HG02678 (cell line): ENCODE measurements at regions not wholly inside any gene's neighbourhood (a gene's known extent, or its start where the extent isn't known, plus 50 kb on each side); places are given as distances from the start of the nearest gene placed in this dataset.

Experiments used
- ATAC-seq: cut with Tn5 transposase; IDR thresholded peaks from one replicate; pipeline ENCODE4 v1.9.1; 2021; ENCODE audit warnings: mild to moderate bottlenecking, moderate library complexity; ENCODE audit not compliant: unreplicated experiment

DNA sequence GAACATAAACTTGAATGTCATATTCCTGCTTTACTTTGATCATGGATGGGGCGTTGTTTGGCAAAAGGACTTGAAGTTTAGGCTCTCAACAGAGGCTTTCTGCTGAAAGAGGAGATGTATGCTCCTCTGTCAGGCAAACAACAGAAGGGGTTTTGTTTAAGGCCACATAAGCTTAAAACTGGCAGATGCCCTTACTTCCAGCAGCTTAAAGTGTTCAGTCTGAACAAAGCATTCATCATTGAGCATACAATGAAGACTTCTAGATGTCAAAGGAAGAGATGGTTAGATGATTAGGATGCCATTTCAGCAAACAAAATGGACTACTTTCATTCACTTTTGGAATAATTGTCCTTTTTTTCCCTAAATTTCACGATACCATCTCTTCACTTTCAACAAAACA is 484.5 kb downstream of the SLITRK6 start:
- ATAC-seq = no peak

DNA sequence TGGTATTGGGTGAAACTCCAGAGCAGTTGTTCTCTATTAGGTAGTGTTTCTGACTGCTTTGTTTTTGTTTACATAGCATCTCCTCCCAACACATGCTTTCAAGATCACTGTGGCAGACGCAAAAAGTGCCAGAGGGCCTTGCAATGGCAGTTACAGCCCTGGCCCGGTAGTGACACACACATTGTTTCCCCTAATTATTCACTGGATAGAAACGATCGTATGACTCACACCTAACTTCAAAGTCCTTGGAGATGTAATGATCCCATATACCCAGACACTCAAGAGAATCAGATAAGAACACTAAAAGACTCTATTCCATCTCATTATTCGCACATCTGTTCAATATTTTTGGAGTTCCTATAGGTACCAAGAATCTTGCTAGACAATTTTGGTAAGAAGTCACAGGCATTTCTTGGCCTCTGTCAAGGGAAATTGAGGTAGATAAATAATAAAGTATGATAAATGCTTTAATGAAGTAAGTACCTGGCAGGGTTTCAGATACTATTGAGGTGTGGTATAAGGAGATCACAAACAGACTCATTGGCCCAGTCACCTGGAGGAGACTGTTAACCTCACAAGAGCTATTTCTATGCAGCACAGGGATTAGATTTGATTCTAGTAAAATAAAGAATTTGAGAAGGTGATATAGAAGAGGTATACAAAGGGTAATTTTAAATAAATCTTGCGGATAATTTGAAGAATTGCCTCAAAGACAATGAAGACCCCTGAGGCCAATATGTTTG is 485.3 kb downstream of the SLITRK6 start:
- ATAC-seq = no peak

DNA sequence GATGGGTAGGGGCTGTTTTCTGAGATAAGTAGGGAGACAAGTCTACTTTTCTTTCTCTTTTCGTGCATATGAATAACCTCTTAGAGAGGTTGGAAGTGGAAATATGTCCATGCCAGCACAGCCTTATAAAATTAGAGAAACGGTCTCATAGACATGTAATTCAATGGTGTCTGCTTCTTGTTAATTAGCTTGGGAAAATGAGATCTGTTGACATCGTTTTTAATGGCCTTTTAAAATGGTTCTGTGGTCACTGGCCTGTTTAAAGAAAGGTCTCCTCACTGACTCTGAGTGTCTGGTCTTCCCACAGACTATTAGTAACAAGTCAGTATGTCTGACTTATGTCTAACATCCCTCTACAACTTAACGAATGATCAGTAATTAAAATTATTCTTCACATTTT is 487.1 kb downstream of the SLITRK6 start:
- ATAC-seq = no peak

DNA sequence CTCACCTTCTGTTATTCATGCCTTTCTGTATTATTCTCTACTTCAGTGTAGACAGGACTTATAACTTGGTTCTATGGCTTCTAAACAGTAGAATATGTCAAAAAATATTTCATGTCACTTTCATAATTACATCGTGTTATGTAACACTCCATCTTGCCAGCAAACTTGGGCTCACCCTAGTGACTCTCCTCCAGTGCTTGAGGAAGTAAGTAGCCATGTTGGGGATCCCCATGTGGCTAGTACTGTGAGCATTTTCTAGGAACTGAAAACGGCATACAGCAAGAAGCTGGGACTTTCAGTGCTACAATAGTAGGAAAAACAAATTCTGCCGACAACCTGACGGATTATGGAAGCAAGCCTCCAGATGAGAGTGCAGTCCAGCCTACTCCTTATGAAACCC is 495.6 kb downstream of the SLITRK6 start:
- no peak for ATAC-seq

DNA sequence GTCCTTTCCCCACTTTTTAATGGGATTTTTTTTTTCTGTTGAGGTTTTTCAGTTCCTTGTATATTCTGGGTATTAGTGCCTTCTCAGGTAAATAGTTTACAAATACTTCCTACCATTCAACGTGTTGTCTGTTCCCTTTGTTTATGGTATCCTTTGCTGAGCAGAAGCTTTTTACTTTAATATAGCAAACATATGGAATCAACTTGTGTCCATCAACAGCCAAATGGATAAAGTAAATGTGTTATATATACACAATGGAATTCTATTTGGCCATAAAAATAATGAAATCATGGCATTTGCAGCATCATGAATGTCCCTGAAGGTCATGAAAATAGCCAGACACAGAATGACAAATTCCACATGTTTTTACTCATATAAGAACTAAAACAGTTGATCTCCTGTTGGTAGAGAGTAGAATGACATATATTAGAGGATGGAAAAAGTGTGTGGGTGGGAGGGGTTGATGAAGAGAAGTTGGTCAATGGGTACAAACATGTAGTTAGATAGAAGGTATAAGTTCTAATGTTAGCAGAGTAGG is 500.8 kb downstream of the SLITRK6 start:
- no peak for ATAC-seq

DNA sequence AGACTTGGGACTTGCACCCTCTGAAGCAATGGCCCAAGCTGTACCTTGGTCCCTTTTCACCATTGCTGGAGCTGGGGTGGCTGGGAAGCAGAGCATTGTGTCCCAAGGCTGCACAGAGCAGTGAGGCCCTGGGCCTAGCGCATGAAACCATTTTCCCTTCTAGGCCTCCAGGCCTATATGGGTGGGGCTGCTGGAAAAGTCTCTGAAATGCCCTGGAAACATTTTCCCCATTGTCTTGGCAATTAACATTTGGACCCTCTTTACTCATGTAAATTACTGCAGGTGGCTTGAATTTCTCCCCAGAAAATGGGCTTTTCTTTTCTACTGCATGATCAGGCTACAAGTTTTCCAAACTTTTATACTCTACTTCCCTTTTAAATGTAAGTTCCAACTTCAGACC is 510.5 kb downstream of the SLITRK6 start:
- ATAC-seq = no peak

DNA sequence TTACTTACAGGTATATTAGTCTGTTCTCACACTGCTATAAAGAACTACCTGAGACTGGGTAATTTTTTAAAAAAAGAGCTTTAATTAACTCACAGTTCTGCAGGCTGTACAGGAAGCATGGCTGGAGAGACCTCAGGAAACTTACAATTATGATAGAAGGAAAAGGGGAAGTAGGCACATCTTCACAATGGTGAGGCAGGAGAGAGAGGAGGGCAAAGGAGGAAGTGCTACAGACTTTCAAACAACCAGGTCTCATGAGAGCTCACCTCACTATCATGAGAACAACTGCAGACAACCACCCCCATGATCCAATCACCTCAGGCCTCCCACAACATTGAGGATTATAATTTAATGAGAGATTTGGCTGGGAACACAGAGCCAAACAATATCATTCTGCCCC is 511.7 kb downstream of the SLITRK6 start:
- no peak for ATAC-seq

DNA sequence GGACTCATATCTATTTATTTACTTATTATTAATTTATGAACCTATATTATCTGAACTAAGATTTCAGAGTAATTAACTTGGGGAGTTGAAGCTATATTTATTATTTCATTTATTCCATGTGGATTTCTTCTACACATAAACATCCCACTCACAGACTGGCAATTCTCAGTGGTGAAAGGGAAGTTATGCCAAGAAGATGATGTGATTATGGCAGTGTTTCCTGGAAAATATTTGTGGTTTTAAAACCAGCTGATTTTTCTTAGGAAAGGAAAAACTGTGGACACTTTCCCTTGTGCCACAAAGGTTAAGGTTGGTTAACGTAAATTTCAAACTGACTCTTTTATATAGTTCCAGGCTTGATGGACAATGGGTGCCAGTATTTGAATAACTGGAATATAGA is 513.1 kb downstream of the SLITRK6 start:
- no peak for ATAC-seq

DNA sequence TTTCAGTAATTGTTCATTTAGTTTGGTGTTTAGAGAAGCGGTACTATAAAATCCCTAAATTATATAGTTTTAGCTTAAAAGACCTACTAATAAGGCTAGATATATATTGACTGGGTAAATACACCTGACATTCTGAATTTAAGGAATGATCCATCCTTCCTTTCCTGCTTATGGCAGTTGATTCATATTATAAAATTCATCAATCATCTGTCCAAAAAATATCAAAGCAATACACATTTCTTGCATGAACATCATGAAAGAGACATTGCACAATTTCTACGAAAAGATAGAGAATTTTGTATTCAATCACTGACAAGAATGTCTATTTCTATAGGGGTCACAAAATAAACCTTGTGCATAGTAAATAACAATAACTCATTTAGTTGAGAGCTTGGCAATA is 514.9 kb downstream of the SLITRK6 start:
- ATAC-seq = no peak

DNA sequence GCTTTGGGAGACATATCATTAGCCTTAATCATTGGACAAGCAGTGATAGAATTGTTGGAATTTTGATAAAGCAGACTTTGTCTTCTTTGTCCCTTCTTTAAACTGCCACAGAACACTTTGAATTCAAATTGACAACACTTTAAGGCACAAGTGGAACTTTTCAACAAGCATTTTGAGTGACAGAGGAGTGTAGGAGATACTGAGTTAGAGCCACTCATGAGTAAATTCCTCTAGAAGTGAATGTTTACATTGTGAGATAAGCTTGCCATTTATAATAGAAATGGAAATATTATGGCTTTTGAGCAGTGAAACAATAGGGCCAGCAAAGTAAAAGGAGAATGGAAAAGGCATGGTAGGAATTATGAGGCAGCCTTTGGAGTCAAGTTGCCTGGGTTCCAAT is 515.8 kb downstream of the SLITRK6 start:
- no peak for ATAC-seq

DNA sequence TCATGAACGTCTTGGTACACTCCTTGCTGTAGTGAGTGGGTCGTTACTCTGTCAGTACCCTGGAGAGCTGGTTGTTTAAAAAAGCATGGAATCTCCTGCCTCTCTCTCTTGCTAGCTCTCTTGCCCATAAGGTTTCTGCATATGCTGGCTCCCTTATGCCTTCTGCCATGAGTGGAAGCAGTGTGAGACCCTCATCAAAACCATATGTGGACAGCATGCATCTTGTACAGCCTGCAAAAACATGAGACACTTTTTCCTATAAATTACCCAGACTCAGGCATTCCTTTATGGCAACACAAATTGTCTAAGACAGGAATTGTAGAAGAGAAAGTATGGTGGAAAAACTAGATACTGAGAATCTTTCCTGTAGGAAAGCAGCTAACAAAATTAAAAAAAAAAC is 516.3 kb downstream of the SLITRK6 start:
- ATAC-seq = no peak

DNA sequence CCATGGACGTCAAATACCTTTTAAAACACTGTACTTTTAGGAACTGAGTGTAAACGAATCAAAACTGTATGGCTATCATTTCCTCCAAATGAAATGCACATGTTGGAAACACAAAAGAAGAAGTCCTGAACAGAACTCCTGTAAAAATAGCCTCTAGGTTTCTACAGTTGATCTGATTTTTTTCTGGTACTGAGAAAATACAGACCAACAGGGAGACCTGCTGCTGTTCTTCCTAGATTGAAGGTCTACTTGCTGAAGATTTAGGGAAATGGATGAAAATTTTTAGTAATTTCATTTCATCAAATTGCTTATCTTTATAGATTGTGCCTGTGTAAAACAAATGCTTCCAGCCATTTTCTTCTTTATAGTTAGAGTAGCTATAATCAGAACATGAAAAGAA is 520.4 kb downstream of the SLITRK6 start:
- no peak for ATAC-seq

DNA sequence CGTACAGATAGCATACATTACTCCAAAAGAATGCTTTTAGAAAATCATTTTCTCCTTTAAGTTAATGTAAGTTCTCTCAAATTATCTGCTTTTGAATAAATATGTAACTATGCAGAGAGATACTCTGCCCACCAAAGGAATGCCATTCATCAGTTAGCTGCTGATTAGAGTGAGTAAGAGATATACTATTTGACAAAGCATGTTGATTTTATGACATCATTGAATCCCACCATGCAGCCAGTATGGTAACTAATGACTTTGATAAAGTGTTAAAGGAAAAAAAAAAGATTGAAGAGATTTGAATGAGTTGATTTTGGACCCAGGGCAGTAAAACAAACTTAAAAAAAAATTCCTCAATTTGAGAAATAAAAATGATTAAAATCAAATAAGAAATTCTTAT is 521.5 kb downstream of the SLITRK6 start:
- no peak for ATAC-seq

DNA sequence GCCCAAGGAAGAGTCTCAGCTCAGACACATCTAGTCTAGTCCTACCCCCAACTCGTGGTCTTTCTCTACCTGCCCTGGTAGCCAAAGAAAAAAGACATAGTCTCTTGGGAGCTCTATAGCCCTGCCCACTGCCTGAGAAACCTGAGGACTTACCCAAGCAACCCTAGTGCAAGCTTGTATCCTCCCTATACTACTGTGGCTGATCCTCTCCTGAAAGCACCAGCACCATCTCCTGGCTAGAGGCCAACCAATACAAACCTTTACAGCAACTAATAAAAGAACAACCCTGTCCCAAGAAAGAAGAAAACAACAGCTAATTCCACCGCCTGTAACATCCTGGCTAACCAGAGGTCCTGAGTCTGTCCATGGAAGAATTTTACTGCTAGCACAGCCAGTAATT is 532.4 kb downstream of the SLITRK6 start:
- no peak for ATAC-seq

DNA sequence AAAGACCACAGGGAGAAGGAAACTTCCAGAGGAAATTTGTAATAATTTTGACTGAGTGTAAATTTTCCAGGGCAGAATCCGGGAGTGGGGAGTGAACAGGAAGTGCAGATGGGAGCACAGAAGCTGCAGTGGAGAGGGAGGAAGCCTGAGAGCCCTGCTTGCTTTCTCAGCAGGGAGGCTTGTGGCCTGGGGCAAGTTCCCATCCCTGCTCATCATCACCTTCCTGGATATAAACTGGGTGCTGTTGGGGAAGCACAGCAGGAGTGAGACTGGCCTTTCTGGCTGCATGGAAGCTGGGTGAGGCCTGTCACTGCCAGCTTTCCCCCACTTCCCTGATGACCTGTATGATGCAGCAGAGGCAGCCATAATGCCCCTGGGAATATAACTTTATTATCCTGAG is 532.9 kb downstream of the SLITRK6 start:
- ATAC-seq = no peak

DNA sequence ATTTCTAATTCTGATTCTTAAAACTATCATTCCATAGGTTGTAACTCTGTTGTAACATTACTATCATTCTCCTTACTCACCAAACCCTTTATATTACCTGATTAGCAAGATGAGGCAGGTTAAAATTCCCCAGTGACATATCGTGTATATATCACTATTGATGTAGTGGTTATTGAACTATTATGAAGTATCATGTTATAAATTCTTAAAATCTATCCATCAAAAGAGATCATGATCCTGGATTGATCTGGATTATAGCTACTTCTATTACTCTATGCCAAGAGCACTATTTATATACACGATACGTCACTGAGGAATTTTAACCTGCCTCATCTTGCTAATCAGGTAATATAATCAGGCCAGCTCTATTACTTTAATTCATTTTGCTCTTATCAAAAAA is 533.9 kb downstream of the SLITRK6 start:
- no peak for ATAC-seq

DNA sequence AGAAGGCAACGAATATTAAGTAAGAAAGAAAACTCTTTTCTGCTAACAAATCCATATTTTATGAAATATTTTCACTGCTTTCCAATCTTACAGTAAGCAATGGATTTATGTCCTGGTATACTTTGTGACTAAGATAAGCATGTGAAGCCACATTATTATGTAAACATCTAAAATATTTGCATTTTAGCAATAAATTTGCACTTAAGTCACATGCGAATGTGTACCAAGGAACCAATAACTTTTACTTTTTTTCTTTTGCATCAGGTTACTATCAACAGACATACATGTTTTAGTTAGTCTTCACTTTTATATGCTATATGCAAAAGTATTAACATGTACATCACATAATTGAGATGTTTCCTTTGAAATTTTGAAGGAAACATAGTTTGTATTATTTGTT is 536.7 kb downstream of the SLITRK6 start:
- ATAC-seq = no peak

DNA sequence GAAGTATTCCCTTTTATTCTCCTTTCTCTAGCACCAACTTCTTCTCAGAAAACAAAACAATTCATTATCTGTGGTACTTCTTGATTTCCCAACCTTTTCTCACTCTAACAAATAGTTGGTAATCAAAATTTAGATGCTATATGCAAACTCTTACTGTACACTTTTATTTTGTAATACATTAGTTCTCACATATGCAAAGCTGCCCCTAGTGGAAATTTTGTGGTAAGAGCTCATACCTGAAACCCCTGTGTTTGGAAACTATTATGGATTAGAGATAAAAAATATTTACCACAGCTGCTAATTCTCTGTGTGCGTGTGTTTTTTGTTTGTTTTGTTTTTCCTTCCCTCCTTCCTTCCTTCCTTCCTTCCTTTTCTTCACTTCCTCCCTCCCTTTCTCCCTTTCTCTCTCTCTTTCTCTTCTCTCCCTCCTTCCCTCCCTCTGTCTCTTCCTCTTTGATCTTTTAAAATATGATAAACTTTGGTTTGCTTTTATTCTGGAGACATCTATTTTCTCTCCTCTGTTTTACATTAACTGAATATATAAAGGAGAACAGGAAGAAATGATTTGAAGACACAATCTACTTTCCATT is 537.4 kb downstream of the SLITRK6 start:
- no peak for ATAC-seq

DNA sequence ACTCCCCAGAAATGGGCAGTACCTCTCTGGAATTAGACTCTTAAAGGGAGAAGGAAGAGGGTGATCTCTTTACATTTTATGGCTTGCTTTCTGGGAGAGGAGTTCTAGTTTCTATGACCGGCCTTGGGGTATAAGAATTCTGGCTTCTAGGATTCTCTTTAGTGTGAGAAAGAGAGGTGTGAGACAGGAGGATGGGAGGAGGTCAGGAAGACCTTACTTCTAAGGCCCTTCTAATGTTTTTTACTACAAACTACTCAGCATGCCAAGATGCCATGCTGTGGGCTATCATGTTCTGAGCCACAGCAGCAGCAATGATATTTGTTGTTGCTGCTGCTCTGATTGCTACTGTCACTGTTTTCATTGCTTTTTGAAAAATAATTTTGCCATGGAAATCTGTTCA is 538.3 kb downstream of the SLITRK6 start:
- ATAC-seq = no peak

DNA sequence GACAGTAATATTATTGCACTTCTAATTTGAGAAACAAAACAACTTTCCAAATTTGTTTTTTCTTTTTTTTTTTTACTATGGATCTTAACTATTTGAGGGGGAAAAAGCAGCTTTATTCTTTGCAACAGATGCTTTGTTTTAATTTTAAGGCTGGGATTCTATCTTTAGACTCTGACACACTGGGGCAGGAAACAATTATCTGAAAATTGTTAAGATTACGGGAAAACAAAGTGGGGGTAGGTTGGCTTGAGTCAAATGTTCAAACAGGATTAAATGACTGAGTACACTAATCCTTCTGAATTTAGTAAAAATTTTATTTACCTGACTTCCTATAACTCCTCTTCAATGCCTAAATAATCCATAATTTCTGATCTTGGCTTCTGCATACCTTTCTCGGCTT is 543.2 kb downstream of the SLITRK6 start:
- ATAC-seq = no peak

DNA sequence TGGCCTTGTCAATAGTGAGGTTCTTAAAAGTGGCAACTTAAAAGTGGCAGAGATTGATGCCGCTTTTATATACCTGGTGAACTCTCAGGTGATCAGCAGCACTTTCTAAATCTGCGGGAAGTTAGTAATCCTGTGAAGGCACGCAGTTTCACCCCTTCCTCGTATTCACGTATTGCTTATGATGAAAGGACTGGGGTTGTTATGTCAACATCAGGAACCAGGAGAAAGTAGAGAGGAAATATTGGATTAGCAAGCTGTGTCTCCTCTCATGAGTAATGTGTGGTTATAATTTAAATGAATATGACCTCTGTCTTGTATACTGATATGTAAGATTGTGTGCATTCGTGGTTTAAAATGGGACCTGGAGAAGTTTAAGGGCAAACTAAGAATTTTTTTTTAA is 544.6 kb downstream of the SLITRK6 start:
- ATAC-seq = no peak

DNA sequence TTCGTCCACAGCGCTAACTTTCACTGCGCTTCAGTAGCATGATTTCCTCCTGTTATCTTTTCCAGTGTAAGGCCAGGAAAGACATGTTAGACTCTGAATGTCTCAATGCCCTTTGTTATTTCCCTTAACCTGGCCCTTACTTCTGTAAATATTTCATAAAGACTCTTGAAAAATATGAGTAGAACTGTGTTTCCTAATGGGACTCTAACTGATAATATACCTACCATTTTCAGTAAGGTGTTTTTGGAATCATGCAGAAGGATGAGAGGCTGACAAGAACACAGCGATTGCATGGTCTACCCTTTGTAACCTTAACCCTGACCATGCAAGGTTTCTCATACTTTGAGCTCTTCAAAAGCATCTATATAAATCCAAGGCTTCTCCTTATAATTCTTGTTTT is 550.1 kb downstream of the SLITRK6 start:
- ATAC-seq = no peak

DNA sequence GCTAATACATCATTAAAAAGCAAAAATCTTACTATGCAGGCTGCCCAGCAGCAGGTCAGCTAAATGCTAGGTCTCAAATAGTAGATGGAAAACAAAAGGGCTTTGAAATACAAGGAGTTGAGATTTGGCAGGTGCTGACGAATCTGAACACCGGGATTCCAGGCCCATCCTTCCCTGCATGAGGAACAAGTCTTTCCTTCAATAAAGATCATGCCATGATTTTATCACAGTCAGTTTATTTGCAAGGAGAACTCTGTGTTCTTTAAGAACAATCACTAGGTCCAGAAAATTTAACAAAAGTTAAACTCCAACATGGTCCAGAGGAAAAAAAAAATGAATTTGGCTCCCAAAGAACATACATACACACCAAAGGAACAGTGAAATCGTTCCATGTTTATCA is 551.4 kb downstream of the SLITRK6 start:
- ATAC-seq = no peak
